ENCODE measurements at regions not wholly inside any gene's neighbourhood (a gene's known extent, or its start where the extent isn't known, plus 50 kb on each side); places are given as distances from the start of the nearest gene placed in this dataset.

GRCh38 chr4:122203407-122203806, 51.3 kb downstream of the BLTP1 start:
- TF ChIP-seq, protein P1, sequence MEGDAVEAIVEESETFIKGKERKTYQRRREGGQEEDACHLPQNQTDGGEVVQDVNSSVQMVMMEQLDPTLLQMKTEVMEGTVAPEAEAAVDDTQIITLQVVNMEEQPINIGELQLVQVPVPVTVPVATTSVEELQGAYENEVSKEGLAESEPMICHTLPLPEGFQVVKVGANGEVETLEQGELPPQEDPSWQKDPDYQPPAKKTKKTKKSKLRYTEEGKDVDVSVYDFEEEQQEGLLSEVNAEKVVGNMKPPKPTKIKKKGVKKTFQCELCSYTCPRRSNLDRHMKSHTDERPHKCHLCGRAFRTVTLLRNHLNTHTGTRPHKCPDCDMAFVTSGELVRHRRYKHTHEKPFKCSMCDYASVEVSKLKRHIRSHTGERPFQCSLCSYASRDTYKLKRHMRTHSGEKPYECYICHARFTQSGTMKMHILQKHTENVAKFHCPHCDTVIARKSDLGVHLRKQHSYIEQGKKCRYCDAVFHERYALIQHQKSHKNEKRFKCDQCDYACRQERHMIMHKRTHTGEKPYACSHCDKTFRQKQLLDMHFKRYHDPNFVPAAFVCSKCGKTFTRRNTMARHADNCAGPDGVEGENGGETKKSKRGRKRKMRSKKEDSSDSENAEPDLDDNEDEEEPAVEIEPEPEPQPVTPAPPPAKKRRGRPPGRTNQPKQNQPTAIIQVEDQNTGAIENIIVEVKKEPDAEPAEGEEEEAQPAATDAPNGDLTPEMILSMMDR (IDR thresholded peaks at IDR 0.05; ENCODE audit: poor library complexity, severe bottlenecking) = no peak
- no peak for TF ChIP-seq MXI1 (conservative IDR thresholded peaks at IDR 0.05; ENCODE audit: poor library complexity, severe bottlenecking)
- no peak for TF ChIP-seq EZH2 (IDR thresholded peaks at IDR 0.05; ENCODE audit: borderline replicate concordance, insufficient read depth, low read length, poor library complexity, severe bottlenecking)
- no peak for TF ChIP-seq TAF1 (IDR thresholded peaks at IDR 0.05; ENCODE audit: low read depth)
- no peak for TF ChIP-seq EP300 (conservative IDR thresholded peaks at IDR 0.05; ENCODE audit: poor library complexity, severe bottlenecking)
- no peak for TF ChIP-seq RAD21 (conservative IDR thresholded peaks at IDR 0.05)
- TF ChIP-seq SMC3 (conservative IDR thresholded peaks at IDR 0.05; ENCODE audit: poor library complexity) = no peak
- no peak for TF ChIP-seq REST (IDR thresholded peaks at IDR 0.05; ENCODE audit: borderline replicate concordance)
- no peak for TF ChIP-seq POLR2AphosphoS5 (IDR thresholded peaks at IDR 0.05)
- Histone ChIP-seq H3K9me3 (ENCODE audit: low read length) (no peaks in the 10 kb centered on the region), H3K79me2 (replicated peaks; ENCODE audit: insufficient read depth, low read length) (no peaks in the 10 kb centered on the region), H3K36me3 (ENCODE audit: insufficient read depth, low read length) (peaks cover 6% of the 10 kb centered on the region), H4K20me1 (ENCODE audit: insufficient read depth) (no peaks in the 10 kb centered on the region), H3K9me2 (ENCODE audit: insufficient read depth, low read length) (no peaks in the 10 kb centered on the region), H3K4me3 (ENCODE audit: low read length) (no peak overlapping the region), H3K4me2 (ENCODE audit: low read length) (no peak overlapping the region), H3K27ac (ENCODE audit: low read length) (no peak overlapping the region), H2AFZ (ENCODE audit: low read depth, low read length) (no peak overlapping the region), H3K27me3 (ENCODE audit: insufficient read depth, low read depth, low read length) (no peaks in the 10 kb centered on the region), H3F3A (ENCODE audit: insufficient read depth, low read length, poor library complexity, severe bottlenecking) (no peaks in the 10 kb centered on the region), H3K9ac (ENCODE audit: low read length) (no peak overlapping the region)

- Histone ChIP-seq H3K9me3 (ENCODE audit: low read length) (no peaks in the 10 kb centered on the region), H2AFZ (ENCODE audit: low read depth, low read length) (no peak overlapping the region), H3K79me2 (replicated peaks; ENCODE audit: insufficient read depth, low read length) (no peaks in the 10 kb centered on the region), H3K36me3 (ENCODE audit: insufficient read depth, low read length) (peaks cover 5% of the 10 kb centered on the region), H4K20me1 (ENCODE audit: insufficient read depth) (no peaks in the 10 kb centered on the region), H3K4me2 (ENCODE audit: low read length) (no peak overlapping the region), H3K4me3 (ENCODE audit: low read length) (no peak overlapping the region), H3K9me2 (ENCODE audit: insufficient read depth, low read length) (no peaks in the 10 kb centered on the region), H3K27me3 (ENCODE audit: insufficient read depth, low read depth, low read length) (no peaks in the 10 kb centered on the region), H3F3A (ENCODE audit: insufficient read depth, low read length, poor library complexity, severe bottlenecking) (no peaks in the 10 kb centered on the region), H3K27ac (ENCODE audit: low read length) (no peak overlapping the region), H3K9ac (ENCODE audit: low read length) (no peak overlapping the region)
- no peak for TF ChIP-seq REST (IDR thresholded peaks at IDR 0.05; ENCODE audit: borderline replicate concordance)
- no peak for TF ChIP-seq RAD21 (conservative IDR thresholded peaks at IDR 0.05)
- no peak for TF ChIP-seq EZH2 (IDR thresholded peaks at IDR 0.05; ENCODE audit: borderline replicate concordance, insufficient read depth, low read length, poor library complexity, severe bottlenecking)
- TF ChIP-seq, protein P1 (IDR thresholded peaks at IDR 0.05; ENCODE audit: poor library complexity, severe bottlenecking) = peak; percentile 24
- TF ChIP-seq EP300 (conservative IDR thresholded peaks at IDR 0.05; ENCODE audit: poor library complexity, severe bottlenecking) = no peak
- TF ChIP-seq TAF1 (IDR thresholded peaks at IDR 0.05; ENCODE audit: low read depth) = no peak
Observed at GRCh38 chr4:122205687-122206086, 53.6 kb downstream of the BLTP1 start.

Data from neural cell (in vitro differentiated cells).